SK-N-SH (cell line): ENCODE measurements at regions not wholly inside any gene's neighbourhood (a gene's known extent, or its start where the extent isn't known, plus 50 kb on each side); places are given as distances from the start of the nearest gene placed in this dataset.

Source experiments
- CTCF ChIA-PET: fragments of 300-600, 350-600 bp; formaldehyde crosslinking; extraction: SDS; loops from one replicate; lab custom pipeline; 2021; lab: Yijun Ruan, JAX
- POLR2A ChIA-PET: fragments of 350-600 bp; sonication (Branson Sonifier 250); formaldehyde crosslinking; extraction: SDS; loops from one replicate; lab custom pipeline; 2020; ENCODE audit warnings: antibody characterized with exemption, inconsistent platforms; lab: Yijun Ruan, JAX
- DNase-seq: peaks from one replicate; pipeline ENCODE4 v3.0.0; 2012
- H2AFZ ChIP-seq: fragments of 200-600 bp; sonication (generic); 2 replicates; pipeline ENCODE4 v1.8.1; 2016; ENCODE audit warnings: antibody characterized with exemption, mild to moderate bottlenecking, low read depth
- H3F3A ChIP-seq: fragments of 200-600 bp; sonication (generic); replicated peaks from 2 replicates; pipeline ENCODE3; 2016; ENCODE audit warnings: antibody characterized with exemption, mild to moderate bottlenecking; ENCODE audit not compliant: insufficient read depth
- H3K27ac ChIP-seq, 2 experiments: fragments of 200-500 bp in 1 of 2; fragments of 200-600 bp in 1 of 2; sonication (Bioruptor generic) in 1 of 2; sonication (generic), shearing (Covaris generic) in 1 of 2; 2 replicates each; pipeline versions ENCODE4 v1.5.1 to v1.6.1; 2014 to 2016; ENCODE audit warnings: low read depth in 2 of 2, inconsistent platforms in 1 of 2, low read length in 1 of 2, mild to moderate bottlenecking in 1 of 2, mixed read lengths in 1 of 2
- H3K27me3 ChIP-seq: fragments of 200-600 bp; sonication (generic), shearing (Covaris generic); 2 replicates; pipeline ENCODE4 v1.6.1; 2016; ENCODE audit warnings: mixed run types; ENCODE audit not compliant: insufficient read depth
- H3K36me3 ChIP-seq, 2 experiments: fragments of 200-500 bp in 1 of 2; fragments of 200-600 bp in 1 of 2; sonication (Bioruptor generic) in 1 of 2; sonication (generic) in 1 of 2; replicated peaks in 1 of 2; 2 replicates each; pipeline versions ENCODE3 to v1.5.1; 2014 to 2016; ENCODE audit warnings: low read length in 1 of 2, mild to moderate bottlenecking in 1 of 2; ENCODE audit not compliant: insufficient read depth in 2 of 2, control insufficient read depth in 1 of 2
- H3K4me1 ChIP-seq, 2 experiments: fragments of 200-500 bp in 1 of 2; fragments of 200-600 bp in 1 of 2; sonication (Bioruptor generic) in 1 of 2; sonication (generic), shearing (Covaris generic) in 1 of 2; 2 replicates each; pipeline versions ENCODE4 v1.5.1 to v1.6.1; 2014 to 2016; ENCODE audit warnings: low read depth in 1 of 2, low read length in 1 of 2, mixed run types in 1 of 2; ENCODE audit not compliant: insufficient read depth in 2 of 2, control insufficient read depth in 1 of 2
- H3K4me2 ChIP-seq: fragments of 200-600 bp; sonication (generic), shearing (Covaris generic); 2 replicates; pipeline ENCODE4 v1.6.1; 2017; ENCODE audit warnings: mixed run types
- H3K4me3 ChIP-seq, 2 experiments: fragments of 200-500 bp in 1 of 2; fragments of 200-600 bp in 1 of 2; sonication (Bioruptor generic) in 1 of 2; sonication (generic), shearing (Covaris generic) in 1 of 2; 2 replicates each; pipeline versions ENCODE4 v1.5.1 to v1.8.1; 2014 to 2016; ENCODE audit warnings: low read depth in 2 of 2, inconsistent platforms in 1 of 2, low read length in 1 of 2, mild to moderate bottlenecking in 1 of 2, mixed read lengths in 1 of 2, moderate library complexity in 1 of 2
- H3K79me2 ChIP-seq: fragments of 200-600 bp; sonication (generic); 2 replicates; pipeline ENCODE4 v1.8.1; 2017; ENCODE audit warnings: mild to moderate bottlenecking; ENCODE audit not compliant: insufficient read depth
- H3K9ac ChIP-seq: fragments of 200-600 bp; sonication (generic); 2 replicates; pipeline ENCODE4 v1.6.1; 2017; ENCODE audit warnings: mixed run types
- H3K9me2 ChIP-seq: fragments of 200-600 bp; sonication (generic); 2 replicates; pipeline ENCODE4 v1.6.1; 2017; ENCODE audit warnings: mixed run types
- H3K9me3 ChIP-seq: fragments of 200-600 bp; sonication (generic); 2 replicates; pipeline ENCODE4 v1.6.1; 2017; ENCODE audit warnings: mixed run types, mild to moderate bottlenecking, moderate library complexity
- H4K20me1 ChIP-seq: fragments of 200-600 bp; sonication (generic); 2 replicates; pipeline ENCODE4 v1.6.1; 2017; ENCODE audit warnings: mild to moderate bottlenecking, mixed run types; ENCODE audit not compliant: insufficient read depth
- CHD2 ChIP-seq: fragments of 150-350 bp; IDR thresholded peaks from 2 replicates; pipeline ENCODE4 v1.6.1; 2018; ENCODE audit warnings: low read length; ENCODE audit not compliant: partially characterized antibody
- ELF1 ChIP-seq: IDR thresholded peaks from 2 replicates; pipeline ENCODE4 v1.4.0; 2012
- EP300 ChIP-seq, 2 experiments: IDR thresholded peaks; 2 replicates each; pipeline versions ENCODE4 v1.4.0 to v1.6.1; 2012; ENCODE audit warnings: borderline replicate concordance in 1 of 2, low read depth in 1 of 2, low read length in 1 of 2
- FOXM1 ChIP-seq: IDR thresholded peaks from 2 replicates; pipeline ENCODE4 v1.4.0; 2012; ENCODE audit warnings: low read depth, mild to moderate bottlenecking
- GABPA ChIP-seq: IDR thresholded peaks from 2 replicates; pipeline ENCODE4 v1.4.0; 2012; ENCODE audit warnings: low read depth, mild to moderate bottlenecking
- GATA2 ChIP-seq: sonication (generic); formaldehyde crosslinking; IDR thresholded peaks from 2 replicates; pipeline ENCODE4 v1.5.0; 2020; ENCODE audit warnings: mild to moderate bottlenecking, missing genetic modification reagents
- MXI1 ChIP-seq: IDR thresholded peaks from 2 replicates; pipeline ENCODE4 v1.6.1; 2012; ENCODE audit warnings: mild to moderate bottlenecking, low read depth, low read length, improper control_type of control experiment
- NFIC ChIP-seq: IDR thresholded peaks from 2 replicates; pipeline ENCODE4 v1.4.0; 2012; ENCODE audit warnings: borderline replicate concordance
- POLR2AphosphoS5 ChIP-seq: IDR thresholded peaks from 2 replicates; pipeline ENCODE4 v1.6.1; 2012; ENCODE audit warnings: low read depth, low read length
- RCOR1 ChIP-seq: fragments of 150-350 bp; IDR thresholded peaks from 2 replicates; pipeline ENCODE4 v1.6.1; 2017; ENCODE audit warnings: antibody characterized with exemption, low read length
- REST ChIP-seq: IDR thresholded peaks from 2 replicates; pipeline ENCODE4 v1.6.1; 2012; ENCODE audit warnings: mild to moderate bottlenecking, low read depth, low read length, moderate library complexity
- SIN3A ChIP-seq: IDR thresholded peaks from 2 replicates; pipeline ENCODE4 v1.6.1; 2012; ENCODE audit warnings: low read depth, mild to moderate bottlenecking, low read length, moderate library complexity, borderline replicate concordance
- USF2 ChIP-seq: fragments of 150-350 bp; IDR thresholded peaks from 2 replicates; pipeline ENCODE4 v1.6.1; 2017; ENCODE audit warnings: antibody characterized with exemption, low read length, low read depth, borderline replicate concordance
- WGBS: methylation state at CpG from one replicate; pipeline ENCODE4 v1.1.6; 2017; ENCODE audit warnings: low lambda C conversion rate; 5-methylcytosine and 5-hydroxymethylcytosine counted together

- POLR2A ChIA-PET = no interaction called here
- Histone ChIP-seq H3K36me3 (no peaks in the 10 kb centered on the region), H3K79me2 (no peaks in the 10 kb centered on the region), H3K4me1 (no peaks in the 10 kb centered on the region), H3K9ac (no peak overlapping the region), H3K27ac (no peak overlapping the region), H3F3A (no peaks in the 10 kb centered on the region), H4K20me1 (no peaks in the 10 kb centered on the region), H3K4me3 (no peak overlapping the region), H3K9me2 (no peaks in the 10 kb centered on the region; the same call in 1 of the 2 replicates), H3K9me3 (no peaks in the 10 kb centered on the region), H3K4me2 (no peak overlapping the region), H3K27me3 (no peaks in the 10 kb centered on the region), H2AFZ (no peak overlapping the region)
- no peak for TF ChIP-seq RCOR1
- no peak for TF ChIP-seq FOXM1
- no peak for TF ChIP-seq MXI1
- TF ChIP-seq EP300 (IDR thresholded peaks at IDR 0.05; ENCODE audit: borderline replicate concordance in 1 of 2, low read depth in 1 of 2, low read length in 1 of 2) = no peak
- TF ChIP-seq POLR2AphosphoS5 = no peak
- TF ChIP-seq ELF1 = no peak
- TF ChIP-seq NFIC = no peak
- TF ChIP-seq GATA2 (CRISPR knock-in tag) = no peak
- TF ChIP-seq CHD2 = no peak
- no peak for TF ChIP-seq SIN3A
- TF ChIP-seq REST = no peak
- WGBS = 34% methylated on average over 4 of the region's 4 CpGs
- DNase-seq = no peak
- CTCF ChIA-PET = interaction anchor here (0.6 kb wide), 1 partner anchor 9 kb away, joined by 3 read pairs; no protein-coding TSS in a partner anchor
Measured at GRCh38 chr7:109945820-109946518, 1145.0 kb upstream of the LRRN3 start.

- no peaks in the 10 kb centered on the region for H3K79me2 ChIP-seq
- H3K4me1 ChIP-seq = no peaks in the 10 kb centered on the region
- H3K36me3 ChIP-seq = no peaks in the 10 kb centered on the region
- H3K4me3 ChIP-seq = no peak overlapping the region
- TF ChIP-seq NFIC (no peak), USF2 (no peak), GABPA (no peak), RCOR1 (no peak)
- H3K4me2 ChIP-seq = no peak overlapping the region
- no peaks in the 10 kb centered on the region for H3K9me3 ChIP-seq
- no peaks in the 10 kb centered on the region for H3F3A ChIP-seq
- no peak for DNase-seq
- H4K20me1 ChIP-seq = no peaks in the 10 kb centered on the region
- ChIA-PET POLR2A (no interaction called here), CTCF (no interaction called here)
- no peak overlapping the region for H2AFZ ChIP-seq
- H3K27ac ChIP-seq = no peak overlapping the region
- H3K27me3 ChIP-seq = no peaks in the 10 kb centered on the region
- no peak overlapping the region for H3K9ac ChIP-seq
- no peaks in the 10 kb centered on the region; the same call in 1 of the 2 replicates for H3K9me2 ChIP-seq
- 37% methylated on average over 2 of the region's 2 CpGs for WGBS
Measured at GRCh38 chr7:109950256-109950655, 1140.7 kb upstream of the LRRN3 start.
